ENCODE measurements at regions not wholly inside any gene's neighbourhood (a gene's known extent, or its start where the extent isn't known, plus 50 kb on each side); places are given as distances from the start of the nearest gene placed in this dataset.

DNA sequence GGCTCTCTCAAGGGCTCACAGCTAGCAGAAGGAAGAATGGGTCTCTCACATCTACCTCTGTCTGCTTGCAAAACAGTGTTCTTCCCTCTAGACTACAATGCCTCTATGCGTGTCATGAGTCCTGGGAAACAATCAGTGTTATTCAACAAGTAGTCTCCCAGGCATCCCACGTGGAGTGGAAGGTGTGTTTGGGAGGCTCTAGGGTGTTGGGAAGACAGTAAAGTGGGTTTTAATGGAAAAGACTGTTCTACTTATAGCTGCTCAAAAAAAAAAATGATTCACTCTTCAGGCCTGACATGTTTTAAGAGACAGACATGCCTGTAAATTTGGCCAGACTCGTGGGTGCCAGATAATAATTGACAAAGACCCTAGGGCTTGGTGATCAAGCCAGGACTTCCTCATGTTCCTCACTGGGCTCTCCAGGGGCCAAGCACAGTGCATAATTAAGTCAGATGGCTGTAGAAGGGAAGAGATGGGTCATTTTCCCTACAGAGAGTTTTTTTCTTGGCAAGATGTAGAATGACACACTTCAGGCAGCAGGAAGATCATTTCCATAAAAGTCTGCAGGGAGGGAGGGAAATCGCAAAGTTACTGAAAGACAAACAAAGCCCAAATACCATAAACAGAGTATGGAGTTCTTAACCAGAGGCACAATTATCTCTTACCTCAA is 246.4 kb downstream of the ACTL7B start:
- DNase-seq (ENCODE audit: low spot score) = no peak

DNA sequence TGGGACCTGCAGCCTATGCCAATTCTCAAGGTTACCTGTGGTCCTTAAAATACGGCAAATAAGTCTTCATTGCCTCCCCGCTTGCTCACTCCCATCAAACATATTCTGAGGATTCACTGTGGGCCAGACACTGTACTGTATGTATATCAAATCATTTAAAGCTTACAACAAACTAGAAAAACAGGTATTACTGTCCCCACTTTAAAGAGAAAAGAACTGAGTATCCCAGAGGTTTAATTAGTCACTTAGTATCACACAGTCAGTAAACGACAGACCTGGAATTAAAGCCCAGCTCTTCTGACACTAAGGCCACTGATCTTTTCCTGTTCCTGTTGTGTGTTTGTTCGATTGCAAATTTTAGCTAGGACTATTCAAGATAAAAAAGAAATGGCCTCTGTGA is 248.2 kb downstream of the ACTL7B start:
- DNase-seq (ENCODE audit: low spot score) = no peak

DNA sequence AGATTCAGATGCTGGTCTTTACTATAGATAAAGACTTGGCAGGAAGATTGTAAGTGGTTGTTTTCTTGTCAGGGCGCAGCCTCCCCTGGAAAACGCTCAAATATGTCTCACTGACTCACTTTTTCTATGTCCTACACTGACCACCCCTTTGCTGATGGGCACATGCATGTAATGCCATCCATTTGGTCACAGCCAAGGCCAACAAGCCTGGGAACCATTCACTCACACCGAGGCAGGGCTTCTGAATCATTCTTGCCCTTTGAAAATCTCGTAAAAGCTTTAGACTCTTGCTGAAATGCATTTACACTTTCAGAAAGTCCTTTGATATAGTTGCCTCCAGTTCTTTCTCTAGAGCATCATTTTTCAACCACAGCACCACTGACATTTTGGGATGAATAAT is 249.4 kb downstream of the ACTL7B start:
- no peak for DNase-seq (ENCODE audit: low spot score)

DNA sequence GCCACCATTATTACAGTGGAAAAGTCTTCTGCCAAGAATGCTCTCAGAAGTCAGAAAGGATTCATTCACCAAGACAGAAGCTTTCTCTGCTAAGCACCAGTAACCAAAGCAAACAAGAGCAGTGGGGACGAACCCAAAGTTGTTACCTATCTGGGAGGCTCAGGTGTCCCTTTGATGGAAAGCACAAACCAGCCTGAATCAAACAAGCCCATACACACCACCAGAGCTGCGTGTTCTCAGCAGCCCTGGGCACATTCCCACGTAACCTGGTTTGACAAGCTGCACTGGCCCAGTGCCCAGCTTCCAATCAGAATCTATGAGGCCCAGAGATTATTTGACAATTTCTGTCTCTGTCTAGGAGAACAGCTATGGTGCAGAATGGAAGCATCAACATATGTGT is 252.6 kb downstream of the ACTL7B start:
- no peak for DNase-seq (ENCODE audit: low spot score)

DNA sequence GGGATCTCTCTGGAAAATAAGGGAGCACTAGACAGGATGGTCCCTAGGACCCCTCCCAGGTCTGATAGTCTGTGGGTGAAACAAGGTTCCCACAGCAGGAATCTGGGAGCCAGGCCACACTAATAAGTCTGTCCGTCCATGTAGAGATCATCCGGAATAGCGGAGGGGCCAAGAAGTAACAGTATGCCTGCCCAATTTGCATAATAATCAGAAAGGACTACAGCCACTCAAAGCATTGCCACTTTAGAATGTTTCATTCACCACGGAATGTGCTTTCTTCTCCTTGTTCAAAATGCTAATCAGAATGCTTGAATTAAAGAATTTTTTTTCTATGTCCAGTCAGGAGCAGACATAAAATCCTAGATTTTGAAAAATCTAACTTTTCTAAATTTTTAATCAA is 254.9 kb downstream of the ACTL7B start:
- DNase-seq (ENCODE audit: low spot score) = no peak

DNA sequence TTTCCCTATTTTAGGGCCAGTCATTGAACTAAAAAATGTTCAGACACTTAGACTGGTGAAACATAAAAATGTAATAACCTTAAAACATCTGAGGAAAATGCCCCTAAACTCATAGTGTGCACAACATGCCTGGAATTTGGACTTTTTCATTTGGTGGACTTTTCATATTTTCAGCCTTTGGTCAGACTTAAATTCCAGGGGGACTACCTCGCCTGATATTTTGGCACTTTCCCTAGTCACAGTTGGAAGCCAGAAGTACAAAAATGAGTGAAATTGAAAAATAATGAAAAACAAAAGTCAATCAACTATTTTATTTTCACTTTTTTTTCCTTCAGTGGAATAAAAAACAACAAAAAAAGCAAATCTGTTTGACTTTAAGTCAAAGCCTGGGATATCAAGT is 256.2 kb downstream of the ACTL7B start:
- no peak for DNase-seq (ENCODE audit: low spot score)

DNA sequence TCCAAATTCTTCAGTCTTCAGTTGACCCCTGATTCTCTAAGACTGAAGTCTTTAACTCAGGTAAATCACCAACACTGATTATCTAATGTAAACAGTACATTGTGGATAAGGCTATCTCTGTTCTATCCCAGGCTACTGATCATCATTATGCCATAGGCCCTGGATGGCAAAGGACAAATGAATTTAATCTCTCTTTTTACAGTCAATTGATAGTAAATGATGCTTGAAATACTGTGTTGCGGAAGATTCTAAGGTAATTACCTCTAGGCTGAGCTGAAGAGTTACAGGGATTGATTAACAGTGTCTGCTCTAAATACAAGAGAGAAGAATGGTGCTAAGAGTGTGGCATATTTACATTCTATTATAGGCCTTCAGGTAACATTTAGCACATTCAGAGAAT is 264.7 kb downstream of the ACTL7B start:
- no peak for DNase-seq (ENCODE audit: low spot score)

DNA sequence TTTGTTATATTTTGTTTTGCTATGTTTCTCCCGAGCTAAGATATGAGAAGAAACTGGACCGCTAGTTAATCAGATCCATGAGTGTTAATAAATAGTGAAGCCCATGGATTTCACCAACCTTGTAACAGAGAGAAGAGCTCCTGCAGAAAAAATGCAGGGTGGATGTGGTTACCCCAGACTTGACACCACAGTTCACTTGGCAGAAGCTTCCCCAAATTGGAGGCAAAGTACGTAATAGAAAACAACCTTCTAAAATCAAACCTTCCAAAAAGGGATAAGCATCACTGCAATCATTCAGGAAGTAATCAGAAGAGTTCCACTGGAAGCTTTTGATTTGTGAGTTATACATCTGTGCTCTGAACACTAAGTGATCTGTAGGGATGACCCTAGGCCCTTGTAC is 267.5 kb downstream of the ACTL7B start:
- DNase-seq (ENCODE audit: low spot score) = no peak

DNA sequence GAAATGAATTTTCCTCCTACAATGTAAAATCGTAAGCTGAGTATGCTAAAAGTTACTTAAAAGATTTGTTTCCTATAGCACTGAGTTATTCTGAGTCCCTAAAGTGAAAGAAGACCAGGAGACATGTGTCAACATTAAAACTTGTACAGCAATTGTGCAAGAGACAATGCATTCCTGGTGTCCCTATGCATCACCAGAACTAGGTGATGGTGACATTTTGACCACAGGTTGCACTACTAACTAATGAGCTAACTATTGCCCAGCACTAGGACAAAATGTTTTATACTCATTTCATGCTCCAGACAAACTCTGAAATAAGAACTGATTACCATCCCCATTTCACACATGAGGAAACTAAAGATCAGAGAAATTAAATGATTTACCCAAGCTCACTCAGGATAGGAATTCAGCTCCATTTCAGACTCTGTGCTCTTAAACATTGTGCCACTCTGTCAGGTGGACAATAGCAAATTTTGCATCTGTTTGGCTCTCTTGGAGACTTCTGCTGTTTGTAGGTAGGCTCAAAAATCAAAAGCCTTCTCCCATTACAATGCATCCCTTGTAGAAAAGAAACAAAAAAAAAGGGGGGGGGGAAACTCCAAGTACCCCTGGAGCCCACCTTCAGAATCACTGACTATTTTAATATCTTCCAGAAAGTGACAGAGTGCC is 269.2 kb downstream of the ACTL7B start:
- DNase-seq (ENCODE audit: low spot score) = no peak

DNA sequence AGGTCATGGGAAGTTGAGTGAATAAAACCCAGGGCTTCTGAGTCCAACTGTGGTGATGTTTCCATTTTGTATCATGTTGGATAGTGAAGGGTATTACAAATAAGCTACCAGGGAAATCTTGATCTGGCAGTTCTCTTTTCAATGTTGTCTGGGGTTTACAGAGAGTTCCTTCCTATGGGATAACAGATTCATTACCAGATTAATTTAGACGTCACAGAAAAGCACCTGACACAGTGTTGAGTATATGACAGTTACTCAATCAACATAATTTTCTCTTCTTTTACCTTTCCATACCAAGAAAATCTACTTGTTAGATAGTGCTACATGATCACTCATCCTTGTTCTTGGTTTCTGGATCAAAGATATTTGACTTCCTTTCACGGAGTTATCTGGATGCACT is 270.9 kb downstream of the ACTL7B start:
- no peak for DNase-seq (ENCODE audit: low spot score)

DNA sequence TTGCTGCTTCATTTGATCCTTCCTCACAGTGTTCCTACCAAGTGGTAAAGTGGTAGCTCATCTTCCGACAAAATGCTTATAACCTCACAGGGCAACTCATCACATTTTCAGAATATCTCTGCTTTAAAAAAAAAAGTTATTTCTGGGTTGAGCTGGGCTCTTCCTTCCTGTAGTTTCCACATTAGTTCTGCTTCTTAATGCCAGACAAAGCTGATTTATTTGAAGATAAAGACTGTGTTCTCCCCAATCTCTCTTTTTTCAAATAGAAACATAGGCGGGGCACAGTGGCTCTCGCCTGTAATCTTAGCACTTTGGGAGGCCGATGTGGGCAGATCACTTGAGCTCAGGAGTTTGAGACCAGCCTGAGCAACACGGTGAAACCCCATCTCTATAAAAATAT is 273.1 kb downstream of the ACTL7B start:
- no peak for DNase-seq (ENCODE audit: low spot score)

DNA sequence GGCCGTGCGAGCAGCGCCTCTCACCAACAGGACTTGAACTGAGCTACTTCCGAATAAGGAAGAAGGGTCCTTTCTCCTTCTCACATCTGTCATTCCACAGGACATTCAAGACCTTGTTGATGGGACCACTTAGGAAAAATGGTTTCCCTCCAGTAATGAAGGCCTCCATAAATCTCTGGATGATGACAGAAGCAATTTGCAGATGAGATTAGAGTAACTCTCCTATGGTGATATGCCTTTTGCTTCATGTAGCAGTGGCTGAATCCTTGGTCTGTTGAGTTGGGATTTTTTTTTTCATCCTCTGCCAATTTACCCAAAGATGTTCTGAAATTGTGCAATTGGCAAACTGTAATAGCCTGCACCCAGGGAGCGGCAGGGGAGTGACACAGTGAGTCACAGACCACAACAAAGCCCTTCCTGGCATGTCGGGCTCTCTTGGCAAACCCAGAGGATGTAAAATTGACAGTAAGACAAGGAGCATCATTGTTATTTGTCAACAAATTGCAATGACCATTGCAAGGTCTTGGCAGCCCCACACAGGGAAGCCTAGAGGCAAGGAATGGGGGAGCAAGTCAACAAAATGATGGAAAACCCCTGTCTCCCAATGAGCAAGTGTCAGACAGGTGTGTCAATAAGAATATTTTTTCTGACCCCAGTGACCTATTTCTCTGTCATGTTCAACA is 275.9 kb downstream of the ACTL7B start:
- DNase-seq (ENCODE audit: low spot score) = no peak

DNA sequence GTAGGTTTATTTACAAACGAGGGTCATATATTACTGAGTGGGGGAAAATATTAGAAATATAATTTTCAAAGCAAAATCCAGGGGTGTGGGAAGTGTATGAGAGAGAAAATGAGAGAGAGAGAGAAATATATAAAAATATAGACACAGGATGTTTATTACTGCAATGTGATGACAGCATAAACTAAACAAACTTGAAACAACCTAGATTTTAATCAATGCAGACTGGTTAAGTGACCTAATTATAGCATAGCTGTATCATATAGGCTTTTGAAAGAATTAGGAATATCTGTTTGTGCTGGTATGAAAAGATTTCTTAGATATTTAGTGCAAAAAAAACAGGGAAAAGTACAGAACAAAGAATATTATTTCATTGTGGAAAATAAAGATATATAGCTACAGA is 280.5 kb downstream of the ACTL7B start:
- DNase-seq (ENCODE audit: low spot score) = no peak

DNA sequence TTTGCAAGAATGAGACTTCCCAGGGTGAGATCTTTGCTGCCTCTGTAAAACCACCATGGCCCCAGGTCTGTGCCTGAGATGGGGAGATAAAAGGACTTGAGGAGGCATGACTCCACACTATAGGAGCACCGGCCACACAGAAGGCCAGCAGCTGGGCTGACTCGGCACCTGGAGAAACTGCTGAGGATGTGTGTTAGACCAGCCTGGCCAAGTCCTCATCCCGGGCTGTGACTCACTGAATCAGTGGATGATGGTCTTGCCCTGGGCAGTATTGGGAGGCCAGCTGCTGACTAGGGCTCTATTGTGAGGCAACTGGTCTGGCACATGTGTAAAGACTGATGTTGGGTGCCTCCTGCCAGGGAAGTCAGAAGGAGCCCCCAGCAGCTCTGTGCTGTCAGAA is 286.2 kb downstream of the ACTL7B start:
- no peak for DNase-seq (ENCODE audit: low spot score)

DNA sequence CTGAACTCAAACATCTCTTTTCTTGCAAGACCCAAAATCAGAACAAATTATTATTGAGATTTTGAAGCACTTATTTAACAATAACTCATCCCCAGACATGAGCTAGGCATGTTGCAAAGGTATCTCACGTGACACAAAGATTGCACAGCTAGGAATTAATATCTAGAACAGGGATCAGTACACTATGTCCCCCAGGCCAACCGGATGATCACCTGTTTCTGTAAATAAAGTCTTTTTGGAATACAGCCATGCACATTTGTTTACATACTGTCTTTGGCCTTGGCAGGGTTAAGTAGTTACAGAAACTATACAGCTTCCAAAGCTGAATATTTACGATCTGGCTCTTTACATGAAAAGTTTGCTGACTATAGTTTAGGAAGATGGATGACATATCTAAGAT is 287.7 kb downstream of the ACTL7B start:
- no peak for DNase-seq (ENCODE audit: low spot score)

DNA sequence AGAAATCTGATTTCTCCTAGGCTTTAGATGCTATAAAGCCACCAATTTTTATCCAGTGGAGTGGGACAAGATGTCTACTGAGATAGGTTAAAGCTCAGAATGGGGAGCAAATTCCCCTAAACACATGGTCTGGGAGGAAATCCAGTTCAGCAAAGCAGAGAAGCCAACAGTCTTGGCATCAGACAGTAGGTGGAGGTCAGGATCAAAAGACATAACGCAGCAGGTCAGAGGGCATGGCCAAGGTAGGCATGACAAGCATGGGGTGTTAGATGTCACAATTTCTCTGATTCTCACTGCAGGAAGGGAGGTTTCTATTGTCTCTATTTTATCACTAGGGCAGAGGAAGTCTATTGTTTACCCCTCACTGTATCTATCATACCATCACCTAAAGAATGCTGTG is 288.2 kb downstream of the ACTL7B start:
- no peak for DNase-seq (ENCODE audit: low spot score)

DNA sequence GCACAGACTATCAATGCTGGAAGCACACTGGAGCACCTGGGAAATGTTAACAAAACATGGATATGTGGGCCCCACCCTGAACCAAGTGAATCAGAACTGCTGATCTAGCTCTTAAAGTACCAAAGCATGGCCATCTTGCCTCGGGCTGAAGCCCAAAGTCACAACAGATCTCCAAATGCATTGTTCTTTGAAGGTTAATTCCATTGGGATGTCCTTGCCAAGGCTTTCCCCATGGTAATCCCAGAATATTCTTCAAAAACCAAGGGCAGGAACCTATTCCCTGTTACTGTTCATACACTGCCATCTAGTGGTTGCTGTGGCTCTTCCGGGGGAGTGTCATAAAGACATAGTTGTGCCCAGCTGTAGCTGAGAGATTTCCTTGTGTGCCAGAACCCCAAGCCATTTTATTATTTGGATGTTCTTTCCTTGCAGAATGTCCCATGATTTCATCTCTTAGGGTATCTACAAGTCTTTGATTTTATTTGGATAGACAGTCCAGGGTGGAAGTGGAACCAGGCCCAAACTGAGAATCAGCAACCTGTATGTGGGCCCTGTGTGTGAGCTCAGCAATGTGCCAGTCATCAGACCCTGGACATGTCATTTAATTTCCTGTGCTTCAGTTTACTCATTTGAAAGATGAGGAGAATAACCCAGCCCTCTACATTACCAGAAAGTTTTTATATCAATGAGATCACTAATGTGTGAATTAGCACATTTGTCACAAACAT is 290.0 kb downstream of the ACTL7B start:
- DNase-seq (ENCODE audit: low spot score) = peak; percentile 41

DNA sequence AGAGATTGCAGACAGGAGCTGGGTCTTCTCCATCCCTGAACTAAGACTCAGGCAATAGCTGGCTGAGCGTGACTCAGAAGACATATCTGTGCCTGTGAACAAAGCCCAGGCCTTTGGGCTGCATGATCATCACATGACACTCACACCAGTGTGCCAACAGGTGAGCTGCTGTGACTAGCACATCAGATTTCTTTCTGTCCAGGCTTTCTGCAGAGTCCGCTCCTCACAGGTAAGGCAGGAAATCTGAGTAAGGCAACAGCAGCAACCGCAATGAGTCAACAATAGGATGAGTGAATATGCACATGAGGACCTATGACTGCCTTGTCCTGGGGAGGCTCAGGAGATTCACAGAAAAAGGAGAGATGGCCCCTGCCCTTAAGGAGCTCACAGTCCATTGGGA is 293.6 kb downstream of the ACTL7B start:
- DNase-seq (ENCODE audit: low spot score) = no peak

DNA sequence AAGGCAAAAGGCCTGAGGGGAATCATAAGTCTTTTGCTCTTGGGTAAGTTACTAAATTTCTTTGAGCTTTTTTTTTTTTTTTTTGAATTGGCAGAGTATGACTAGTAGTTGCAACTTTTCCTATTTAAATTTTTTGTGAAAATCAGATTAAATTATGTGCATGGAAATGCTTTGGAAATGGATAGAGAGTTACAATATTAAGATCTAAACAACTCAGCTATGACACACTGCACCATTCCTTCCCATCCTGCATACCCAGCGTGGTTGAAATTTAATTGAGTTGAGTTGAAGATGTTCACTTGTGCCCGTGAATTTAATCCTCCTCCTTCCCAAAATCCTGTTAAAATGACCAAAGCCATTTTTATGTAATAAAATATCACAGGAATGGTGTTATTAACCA is 296.4 kb downstream of the ACTL7B start:
- DNase-seq (ENCODE audit: low spot score) = no peak

DNA sequence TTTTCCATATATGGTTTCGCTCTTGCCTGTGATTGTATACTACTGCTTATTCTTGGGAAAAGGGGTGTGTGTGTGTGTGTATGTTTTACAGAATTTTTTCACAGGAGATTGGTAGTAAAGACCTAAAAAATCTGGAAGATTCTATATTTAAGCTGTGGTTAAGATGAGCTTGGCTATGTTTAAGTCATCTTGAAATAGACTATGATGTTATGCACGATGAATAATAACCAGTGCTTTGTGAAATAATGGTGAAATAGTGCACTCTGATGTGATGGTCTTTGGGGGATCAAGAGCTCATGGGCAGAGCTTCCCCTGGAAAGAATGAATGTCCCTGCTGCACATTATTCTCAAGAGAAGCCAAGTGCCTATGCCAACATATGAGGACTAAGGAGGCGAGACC is 301.0 kb downstream of the ACTL7B start:
- DNase-seq (ENCODE audit: low spot score) = no peak

DNA sequence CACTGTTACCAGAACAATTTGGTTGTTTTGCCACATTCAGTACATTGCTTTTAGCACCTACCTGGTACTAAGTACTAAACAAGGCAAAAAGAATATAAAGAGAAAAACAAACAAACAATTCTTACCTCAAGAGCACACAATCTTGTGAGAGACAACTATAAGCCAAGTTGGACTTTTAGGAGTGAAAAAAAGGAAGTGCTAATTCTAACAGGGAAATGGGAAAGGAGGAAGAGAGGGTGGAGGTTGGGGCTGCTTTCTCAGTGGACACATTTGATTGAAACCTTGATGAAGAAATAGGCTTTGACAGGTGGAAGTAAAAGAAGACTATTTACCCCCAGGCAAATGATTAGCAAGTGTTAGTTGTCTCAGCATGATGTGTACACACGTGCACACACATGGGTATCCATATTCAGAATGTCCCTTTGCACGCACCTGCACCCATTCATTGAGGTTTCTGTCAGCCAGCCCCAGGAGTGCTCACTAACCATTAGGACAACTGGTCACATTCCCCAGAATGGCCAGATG is 302.6 kb downstream of the ACTL7B start:
- DNase-seq (ENCODE audit: low spot score) = no peak

DNA sequence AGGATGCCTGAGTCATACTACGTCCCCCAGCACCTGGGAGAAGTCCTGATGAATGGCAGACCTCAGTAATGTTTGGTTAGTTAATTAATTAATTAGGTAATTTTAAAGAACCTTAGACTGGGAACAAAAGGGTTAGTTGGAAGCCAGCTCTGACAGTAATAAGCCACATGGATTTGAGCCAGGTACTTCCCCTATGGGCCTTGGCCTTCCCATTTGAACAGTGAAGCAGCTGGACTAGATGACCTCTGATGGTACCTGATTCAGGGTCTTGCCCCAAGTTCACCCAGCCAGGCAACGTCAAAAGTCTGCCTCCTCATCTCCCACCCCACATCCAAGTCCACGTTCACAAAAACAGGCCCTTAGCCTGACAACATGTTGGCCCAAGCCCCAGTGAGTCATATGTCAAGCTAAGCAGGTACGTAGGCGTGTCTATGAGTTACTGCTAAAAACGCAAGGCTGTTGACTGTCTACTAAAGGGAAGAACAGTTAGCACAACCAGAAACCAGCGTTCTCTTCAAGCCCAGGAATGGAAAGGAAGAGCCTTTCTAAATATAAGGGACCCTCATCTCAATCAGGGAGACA is 303.2 kb downstream of the ACTL7B start:
- peak; percentile 31 for DNase-seq (ENCODE audit: low spot score)

Measured in mucosa of gallbladder (tissue), 1 donor.